HG02610 (cell line): ENCODE measurements at regions not wholly inside any gene's neighbourhood (a gene's known extent, or its start where the extent isn't known, plus 50 kb on each side); places are given as distances from the start of the nearest gene placed in this dataset.
"Not testable (repeated sequence)": the region's sequence is repeated elsewhere in the genome, so short reads cannot be mapped to it uniquely, and the experiment has no call there.

Experiments used
- ATAC-seq: cut with Tn5 transposase; IDR thresholded peaks from one replicate; pipeline ENCODE4 v1.9.1; 2021; ENCODE audit warnings: mild to moderate bottlenecking, moderate library complexity; ENCODE audit not compliant: unreplicated experiment

DNA sequence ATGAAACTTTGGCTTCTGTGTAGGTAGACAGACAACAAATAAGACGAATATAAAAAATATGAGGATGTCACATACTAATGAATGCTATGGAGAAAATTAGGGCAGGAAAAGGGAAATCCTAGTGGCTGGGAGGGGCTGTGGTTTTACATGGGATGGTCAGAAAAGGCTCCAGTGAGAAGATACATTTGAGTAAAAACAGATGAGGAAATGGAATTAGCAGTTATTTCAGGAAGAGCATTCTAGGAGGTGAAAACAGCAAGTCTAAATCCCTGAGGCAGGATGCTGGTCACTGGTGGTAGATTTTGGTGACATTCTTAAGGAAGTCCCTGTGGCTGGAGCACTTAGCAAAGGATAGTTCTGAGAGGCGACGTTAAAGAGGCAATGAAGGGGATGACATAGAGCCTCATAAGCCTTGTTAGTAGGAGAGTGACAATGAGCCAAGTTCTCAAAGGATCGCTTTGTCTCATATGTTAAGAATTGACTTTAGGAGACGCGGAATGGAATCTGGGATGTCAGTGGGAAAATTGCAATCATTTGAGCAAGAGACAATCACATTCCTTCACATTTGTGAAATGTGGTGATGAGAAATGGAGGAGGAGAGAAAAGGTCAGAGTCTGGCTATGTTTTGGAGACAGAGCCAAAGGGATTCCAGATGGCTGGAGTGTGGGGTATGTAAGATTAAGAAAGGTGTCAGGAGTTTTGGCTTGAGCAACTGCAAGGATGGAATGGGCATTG lies 384.7 kb upstream of the FZD8 start:
- ATAC-seq = no peak

DNA sequence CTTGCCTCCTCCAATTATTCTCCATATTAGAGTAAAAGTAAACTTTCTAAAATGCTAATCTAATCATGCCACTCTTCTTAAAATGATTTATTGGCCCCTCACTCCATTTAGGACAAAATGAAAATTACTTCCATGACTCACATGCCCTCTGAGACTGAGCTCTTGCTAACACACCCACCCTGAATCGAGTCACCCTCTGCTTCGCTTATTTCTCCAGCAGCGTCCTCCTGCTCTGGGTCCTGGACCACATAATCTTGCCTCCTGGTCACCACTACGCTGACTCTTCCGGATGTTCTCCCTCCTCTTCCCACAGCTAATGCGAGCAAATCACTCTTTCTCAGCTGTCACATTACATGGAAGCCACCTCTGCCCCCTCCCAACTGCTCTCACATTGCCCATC lies 384.0 kb upstream of the FZD8 start:
- no peak for ATAC-seq

DNA sequence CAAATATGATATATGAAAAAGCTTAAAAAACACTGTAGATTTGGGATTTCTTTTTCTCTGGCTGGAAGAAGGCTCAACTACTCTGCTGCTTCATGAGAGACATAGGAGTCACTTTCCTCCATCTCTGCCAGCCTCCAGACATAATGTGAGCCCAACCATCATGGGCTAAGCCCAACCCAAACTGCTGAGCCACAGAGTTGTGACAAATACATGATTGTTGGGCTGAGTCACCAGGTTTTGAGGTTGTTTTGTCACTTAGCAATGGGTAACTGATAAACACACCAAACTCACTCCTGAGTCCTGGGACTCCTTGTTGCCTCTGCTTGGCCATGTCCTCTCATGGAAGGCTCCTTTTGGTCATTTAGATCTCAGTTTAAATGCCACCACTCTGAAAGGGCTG lies 381.8 kb upstream of the FZD8 start:
- ATAC-seq = no peak

DNA sequence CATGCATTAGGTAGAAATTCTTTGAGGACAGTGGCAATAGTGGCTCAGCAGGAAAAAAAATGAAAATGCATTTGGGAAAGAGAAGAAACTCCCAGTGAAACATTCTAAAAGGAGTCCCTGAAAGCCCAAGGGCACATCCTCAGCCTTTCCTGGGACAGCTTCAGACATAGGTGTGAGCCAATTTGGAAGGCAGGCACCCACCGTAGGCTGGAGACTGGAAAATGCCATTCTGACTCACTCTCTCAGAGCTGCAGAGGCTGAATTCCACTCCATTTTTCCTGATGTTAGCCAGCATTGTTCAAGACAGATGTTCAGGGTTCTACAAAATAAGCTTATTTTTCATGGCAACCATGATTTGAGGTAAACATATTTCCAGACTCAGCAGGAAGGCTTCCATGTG lies 379.0 kb upstream of the FZD8 start:
- ATAC-seq = no peak

DNA sequence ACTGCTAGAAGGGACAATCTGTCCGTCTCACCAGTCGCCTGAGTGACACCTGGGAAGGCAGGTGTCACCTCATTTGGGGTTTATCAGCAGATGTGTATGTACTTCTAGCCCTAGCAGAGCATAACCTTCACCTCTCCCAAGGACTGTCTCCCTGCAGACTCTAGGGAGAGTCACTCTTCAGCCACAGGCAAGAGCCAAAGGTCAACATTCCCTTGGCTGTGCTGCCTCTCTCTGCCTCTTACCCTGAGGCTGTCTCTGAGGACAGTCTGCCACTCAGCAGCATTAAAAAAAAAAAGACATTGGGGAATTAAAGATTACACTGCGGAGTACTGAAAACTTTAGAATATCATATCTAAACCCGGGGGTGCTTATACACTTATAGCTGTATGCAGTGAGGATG lies 377.7 kb upstream of the FZD8 start:
- no peak for ATAC-seq

DNA sequence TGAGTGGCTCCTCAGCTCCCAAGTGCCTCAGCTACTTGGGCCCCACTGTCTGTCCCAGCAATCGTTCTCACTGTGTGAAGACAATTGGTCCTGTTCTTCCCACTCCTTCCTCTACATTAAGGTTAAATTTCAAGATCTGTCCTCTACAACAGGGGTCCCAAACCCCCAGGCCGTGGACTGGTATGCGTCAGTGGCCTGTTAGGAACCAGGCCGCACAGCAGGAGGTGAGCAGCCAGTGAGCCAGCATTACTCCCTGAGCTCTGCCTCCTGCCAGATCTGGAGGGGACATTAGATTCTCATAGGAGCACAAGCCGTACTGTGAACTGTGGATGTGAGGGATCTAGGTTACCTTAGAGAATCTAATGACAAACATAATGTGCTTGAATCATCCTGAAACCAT lies 376.9 kb upstream of the FZD8 start:
- ATAC-seq = no peak

DNA sequence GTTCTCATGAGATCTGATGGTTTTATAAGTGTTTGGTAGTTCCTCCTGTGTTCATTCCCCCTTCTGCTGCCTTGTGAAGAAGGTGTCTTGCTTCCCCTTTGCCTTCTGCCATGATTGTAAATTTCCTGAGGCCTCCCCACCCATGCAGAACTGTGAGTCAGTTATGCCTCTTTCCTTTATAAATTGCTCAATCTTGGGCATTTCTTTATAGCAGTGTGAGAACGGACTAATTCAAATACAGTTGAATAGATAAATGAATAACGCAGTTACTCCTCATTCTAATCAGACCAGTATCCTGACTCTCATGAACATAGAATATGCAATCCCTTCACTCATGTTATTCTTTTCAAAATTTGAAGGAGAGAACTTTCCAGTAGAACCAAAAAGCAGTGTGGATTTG lies 375.0 kb upstream of the FZD8 start:
- ATAC-seq = no peak

DNA sequence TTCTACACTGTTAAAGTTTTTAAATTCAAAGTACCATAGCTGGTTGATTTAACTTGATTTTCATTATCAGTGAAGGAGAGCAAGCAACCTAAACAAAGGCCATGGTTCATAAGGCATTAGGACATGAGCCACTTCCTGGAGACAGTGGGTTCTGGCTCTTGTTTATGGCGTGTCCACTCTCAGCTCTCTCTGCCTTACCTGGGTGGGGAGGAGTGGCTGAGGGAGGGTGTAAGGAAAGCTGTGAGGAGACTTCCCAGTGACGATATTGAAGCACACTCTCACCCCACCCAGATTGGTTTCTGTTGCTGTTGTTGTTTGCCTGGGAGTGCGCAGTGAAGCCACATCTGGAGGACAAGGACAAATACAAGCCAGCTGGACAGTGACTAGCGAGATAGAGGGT lies 365.3 kb upstream of the FZD8 start:
- ATAC-seq = no peak

DNA sequence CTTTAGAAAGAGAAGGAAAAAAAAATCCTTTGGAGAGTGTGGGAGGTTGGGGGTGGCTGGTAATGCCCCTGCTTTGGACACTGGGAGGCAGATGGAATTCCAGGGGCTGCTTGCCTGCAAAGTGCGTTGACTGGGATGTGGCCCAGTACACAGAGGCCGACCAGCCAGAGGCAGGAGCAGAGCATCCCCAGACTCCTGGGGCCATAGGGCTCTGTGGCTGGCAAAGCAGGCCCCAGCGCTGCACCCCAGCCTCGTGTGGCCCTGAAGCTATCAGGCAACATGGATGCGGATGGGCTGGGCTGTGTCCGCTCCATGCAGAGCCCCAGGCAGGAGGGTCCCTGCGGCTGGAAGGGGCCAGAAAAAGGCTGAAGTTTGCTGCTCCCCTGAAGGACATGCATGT lies 361.6 kb upstream of the FZD8 start:
- ATAC-seq = no peak

DNA sequence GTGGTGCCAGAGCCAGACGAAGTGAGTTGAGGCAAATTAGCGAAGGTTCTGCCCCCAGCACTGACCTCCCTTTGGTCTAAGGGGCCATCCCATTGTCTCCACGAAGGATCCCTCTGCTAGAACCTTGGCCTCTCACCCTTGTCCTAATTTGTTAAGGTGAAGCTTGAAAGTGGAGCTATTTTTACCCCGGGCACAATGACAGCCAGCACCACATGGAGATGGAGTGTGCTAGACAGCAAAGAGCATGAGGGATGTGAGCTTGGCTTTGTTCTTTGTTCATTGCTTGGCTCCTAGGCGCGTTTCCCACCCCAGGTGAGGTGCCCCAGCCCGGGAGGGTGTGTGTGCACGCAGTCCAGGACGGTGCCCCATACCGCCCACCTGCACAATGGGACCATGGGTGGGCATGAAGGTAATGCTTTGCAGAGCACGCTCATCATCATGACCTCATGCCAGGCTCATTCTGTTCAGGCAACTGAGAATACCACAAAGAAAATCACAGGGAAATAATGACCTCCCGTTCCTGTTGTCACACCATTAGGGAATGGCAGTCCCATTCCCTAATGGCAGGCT lies 361.0 kb upstream of the FZD8 start:
- ATAC-seq = no peak

DNA sequence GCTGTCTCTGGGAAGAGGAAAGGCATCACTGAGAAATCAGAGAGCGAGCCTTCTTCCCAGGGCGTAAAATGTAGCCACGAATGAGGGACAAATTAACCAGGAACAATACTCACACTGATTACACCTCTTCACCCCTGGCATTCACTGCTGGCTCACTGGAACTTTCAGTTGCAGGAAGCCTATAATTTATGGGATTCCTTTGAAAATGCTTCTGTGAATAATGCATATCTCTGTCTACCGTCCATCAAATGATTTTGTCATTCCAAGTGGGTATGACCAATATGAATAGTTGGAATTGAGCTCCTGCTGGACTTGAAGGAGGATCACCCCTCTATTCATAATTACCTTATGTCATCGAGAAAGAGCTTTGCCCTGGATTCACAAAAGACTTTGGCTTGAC lies 360.3 kb upstream of the FZD8 start:
- ATAC-seq = no peak

DNA sequence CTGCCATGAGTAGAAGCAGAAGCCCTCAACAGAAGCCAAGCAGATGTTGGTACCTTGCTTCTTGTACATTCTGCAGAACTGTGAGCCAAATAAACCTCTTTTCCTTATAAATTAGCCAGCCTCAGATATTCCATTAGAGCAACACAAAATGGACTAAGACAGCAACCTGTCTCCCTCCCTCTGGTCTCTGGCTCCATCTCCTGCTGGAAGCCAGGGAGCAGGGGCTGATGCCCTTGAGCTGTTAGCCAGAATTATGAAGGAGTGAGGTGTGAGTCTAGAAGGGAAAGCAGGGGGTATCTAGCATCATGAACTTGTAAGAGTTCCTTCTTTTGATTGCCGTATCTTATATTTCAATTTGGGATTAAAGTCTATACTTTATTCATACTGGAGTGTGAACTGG lies 358.7 kb upstream of the FZD8 start:
- ATAC-seq = not testable (repeated sequence)

DNA sequence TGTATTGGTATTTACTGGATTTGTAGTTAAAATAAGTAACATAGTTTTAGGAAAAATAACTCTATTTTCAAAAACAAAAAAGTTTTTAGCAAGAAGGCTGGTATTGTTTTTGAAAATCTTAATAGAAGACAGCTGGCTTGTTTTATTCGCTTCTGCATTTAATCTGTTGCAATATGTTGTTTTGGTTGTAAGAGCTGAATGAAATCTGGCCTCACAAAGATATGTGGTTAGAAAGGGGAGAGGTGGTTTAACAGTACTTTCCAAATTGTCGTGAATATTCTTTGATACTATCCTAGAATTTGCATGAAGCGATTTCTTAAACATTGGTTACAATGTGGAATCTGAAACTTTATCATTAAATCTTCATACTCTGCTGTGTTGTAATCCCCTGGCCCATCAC lies 355.9 kb upstream of the FZD8 start:
- no peak for ATAC-seq

DNA sequence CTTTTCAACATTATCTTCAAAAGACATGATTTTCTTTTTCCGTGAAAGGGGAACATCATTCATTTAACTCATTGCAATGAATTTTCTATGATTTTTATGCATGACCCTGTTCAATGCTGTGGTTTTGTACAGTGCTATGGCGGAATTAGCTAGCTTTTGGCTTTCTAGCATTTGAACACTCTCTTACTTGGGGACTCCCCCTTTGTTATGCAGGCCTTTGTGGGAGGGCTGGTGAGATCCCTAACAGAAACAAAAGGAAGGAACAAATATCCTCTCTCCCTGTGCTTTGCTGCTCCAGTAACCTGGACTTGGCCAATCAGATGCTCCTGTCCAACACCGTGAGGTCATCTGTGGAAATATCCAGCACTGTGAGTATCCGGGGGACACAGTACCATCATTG lies 353.4 kb upstream of the FZD8 start:
- ATAC-seq = no peak

DNA sequence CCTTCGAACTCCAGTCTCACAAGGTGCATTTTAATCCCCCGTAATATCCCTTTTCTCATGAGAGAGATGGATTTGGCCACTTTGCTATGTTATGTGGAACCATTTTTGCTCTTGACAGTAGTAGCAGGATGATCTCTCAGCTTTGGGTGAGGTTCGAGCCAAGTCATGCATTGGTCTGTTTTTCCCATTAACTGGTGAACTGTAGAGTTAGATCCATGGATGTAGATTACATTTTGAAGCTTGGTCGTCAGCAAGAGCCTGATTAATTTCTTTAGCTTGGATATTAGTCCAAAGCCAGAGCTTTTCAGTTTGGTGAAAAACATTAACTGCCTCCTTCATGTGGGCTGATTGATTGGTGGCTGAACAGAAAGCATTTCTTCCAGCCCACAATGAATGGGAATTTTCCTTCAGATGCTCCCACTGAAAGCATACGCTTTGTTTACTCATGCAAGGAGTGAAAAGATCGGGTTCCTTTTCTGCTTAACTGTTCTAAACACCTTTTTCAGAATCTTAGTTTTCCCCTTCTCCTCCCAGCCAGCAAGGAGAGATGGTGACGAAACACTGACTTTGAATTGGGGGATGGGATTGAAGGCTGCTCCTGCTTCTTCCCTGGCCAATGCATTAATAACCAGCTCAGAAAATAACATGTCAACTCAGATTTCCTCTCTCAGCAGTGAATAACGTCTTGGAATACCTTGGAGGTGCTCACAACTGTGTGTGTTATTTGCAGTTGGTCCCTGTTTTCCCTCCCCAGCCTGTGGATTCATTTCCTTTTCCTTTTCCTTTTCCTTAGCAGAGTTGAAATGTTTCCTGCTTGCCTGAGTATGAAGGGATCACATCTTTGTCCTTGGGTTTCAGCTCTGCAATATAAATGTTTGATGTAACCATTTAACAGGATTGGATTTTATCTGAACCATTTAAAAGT lies 351.8 kb upstream of the FZD8 start:
- ATAC-seq = no peak

DNA sequence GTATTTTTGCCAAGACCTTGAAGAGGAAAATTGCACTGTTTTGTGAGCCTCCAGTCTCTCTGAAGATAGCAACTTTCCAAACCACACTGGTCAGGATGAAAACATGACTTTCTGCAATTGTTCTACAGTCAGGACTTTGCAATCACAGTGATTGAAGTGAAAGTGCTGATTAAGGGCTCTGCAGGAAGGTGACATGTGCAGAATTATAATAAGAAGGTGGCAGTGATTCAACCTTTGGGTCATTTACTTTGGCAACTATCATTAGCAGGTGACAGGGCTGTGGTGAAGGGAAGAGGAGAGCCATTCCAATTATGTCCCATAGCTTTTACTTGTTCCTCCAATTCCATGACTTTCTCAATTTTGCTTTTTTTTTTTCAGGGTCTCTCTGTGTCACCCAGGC lies 350.0 kb upstream of the FZD8 start:
- ATAC-seq = no peak

DNA sequence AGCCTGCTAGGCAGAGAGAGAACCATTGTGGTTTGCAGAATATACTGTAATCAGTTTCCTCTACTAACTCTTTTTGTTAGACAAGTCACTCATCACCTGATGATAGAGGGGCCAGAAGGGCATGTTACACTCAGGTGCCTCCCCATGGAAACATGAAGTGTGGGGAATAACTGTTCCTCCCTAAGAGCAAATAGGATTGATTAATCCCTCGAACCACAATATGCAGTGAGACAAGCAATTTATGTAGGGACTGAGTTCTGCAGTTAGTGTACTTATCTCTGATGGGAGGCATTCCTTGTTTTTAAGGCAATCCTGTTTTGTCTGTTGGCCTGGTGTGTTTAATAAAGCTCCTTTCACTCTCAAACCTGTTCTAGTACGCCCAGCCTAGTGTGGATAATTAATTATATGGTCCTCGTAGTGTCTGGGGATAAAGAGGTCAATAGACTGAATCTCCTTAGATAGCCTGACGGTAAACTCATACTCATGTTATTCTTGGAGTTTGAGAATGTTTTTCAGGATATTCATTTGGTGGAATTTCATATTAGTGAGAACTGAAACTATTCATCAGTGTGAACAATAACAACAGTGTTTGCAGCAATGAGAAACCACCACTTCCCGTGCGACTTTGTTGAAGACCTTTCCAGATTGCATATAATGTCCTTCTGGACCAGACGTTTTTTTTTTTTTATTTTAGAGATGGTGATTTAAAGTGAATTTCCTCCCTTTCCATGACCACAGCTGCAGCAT lies 344.8 kb upstream of the FZD8 start:
- ATAC-seq = no peak

DNA sequence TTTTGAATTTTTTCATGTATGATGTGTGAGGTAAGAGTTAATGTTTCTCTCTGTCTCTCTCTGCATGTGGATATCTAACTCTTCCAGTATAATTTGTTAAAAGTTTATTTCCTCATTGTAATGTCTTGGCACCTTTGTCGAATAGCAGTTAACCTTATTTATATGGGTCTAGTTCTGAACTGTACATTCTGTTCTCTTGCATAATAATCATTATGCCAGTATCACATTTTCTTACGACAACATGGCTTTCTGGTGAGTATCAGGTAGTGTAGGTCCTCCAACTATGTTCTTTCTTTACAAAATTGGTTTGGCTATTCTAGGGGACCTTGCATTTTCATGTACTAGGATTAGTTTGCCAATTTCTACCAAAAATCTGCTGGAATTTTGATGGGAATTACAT lies 337.0 kb upstream of the FZD8 start:
- ATAC-seq = no peak

DNA sequence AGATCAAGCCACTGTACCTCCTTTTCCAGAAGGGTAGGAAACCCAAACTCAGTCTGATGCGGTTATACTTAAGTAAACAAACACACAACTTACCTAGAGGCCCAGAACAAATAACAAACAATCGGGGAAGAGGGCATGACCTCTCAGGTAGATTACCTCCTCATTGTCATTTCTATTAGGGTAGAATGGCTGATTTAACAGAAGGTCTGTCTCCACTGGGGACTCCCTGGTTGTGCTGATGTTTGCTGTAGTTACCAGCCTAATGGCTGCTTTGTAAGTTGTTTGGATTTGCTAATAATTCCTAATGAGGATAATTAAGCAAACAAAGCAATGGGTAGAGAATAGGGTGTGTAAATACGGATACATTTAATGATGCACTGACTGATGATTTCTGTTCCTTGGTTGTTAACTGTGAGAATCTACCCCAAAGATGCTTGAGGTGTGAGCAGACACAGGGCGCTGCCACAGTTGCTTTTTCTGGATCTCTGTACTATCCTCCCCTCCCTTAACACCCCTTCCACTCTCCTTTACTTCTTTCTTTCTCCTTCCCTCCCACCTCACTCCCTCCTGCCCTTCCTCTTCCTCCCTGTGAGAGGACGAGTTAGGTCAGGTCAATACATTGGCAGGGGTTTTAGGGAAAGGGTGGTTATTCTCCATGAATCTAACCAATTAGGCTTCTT lies 332.0 kb upstream of the FZD8 start:
- not testable (repeated sequence) for ATAC-seq

DNA sequence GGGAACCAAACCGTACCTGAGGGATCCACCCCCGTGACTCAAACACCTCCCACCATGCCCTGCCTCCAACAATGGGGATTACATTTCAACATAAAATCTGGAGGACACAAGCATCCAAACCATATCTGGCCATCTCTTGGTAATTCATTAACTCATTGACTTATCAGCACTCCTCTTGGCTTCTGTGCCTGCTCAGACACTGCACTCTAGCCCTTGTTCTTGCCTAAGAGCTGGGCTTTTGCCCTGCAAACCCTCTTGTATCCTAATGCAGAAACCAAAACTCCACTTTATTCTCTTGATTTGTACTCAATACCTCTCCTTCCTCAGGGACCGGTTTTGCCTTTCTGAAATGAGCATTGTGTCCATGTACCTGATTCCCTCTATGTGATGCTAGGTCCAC lies 330.2 kb upstream of the FZD8 start:
- ATAC-seq = no peak

DNA sequence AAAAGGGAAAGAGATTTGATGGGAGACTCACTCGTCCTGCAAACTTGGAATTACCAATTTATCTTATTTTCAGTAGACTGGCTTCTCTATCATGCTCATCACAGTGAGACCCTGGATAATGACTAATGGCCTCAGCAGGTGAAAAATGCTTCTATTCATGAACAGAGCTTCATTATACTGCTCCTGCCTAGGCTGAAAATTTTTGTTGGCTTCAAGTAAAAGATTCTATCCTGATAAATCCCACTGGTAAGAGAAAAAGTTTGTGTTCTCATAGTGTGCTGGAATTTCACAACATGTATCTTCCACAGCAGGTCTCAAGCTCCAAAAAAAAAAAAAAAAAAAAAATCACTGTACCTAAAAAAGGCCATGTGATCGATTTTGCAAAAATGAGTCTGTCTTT lies 329.3 kb upstream of the FZD8 start:
- no peak for ATAC-seq
